ENCODE measurements at regions not wholly inside any gene's neighbourhood (a gene's known extent, or its start where the extent isn't known, plus 50 kb on each side); places are given as distances from the start of the nearest gene placed in this dataset.

DNA sequence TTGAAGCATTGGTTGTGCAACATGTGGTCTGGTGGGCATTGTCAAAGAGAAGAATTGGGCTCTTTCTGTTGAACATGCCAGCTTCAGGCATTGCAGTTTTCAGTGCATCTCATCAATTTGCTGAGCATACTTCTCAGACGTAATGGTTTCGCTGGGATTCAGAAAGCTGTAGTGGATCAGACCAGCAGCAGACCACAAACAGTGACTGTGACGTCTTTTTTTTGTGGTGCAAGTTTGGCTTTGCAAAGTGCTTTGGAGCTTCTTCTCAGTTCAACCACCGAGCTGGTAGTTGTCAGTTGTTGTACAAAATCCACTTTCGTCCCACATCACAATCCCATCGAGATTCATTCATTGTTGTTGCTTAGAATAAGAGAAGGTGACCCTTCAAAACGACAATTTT is 84.5 kb downstream of the NPAP1 start:
- peaks cover 5% of the 10 kb centered on the region for H3K9me3 Mint-ChIP-seq (ENCODE audit: insufficient read depth)
- POLR2A ChIA-PET = no interaction called here

DNA sequence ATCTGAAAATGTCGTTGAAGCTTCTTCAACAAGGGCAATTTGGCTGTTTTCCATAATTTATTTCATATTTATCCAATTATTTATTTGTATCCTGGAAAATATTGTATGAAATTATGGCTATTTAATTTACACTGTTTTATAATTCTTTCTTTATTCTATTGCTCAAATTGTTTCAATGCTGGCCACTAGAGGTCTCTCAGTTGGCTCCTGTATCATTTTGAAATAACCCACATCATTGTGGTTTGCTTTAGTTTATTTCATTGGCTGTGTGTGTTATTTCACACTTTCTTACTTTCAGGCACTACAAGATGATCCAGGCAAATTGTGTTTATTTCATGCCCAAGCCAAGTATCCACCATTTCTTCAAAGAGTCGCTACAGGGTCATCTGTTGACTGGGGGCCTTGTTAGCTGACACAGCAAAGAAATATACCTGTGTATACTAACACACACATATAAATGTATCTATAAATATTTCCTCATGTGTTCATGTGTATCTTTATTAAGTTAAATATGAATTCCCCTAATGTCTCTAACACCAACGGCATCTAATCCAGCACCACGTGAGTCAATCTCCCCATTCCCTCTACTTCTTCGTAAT is 86.2 kb downstream of the NPAP1 start:
- POLR2A ChIA-PET = no interaction called here
- Histone ChIP-seq H3K27me3 (replicated peaks in 1 of 4; ENCODE audit: control extremely low read depth in 1 of 4, control insufficient read depth in 3 of 4, insufficient read depth in 4 of 4, low read length in 3 of 4) (no peaks in the 10 kb centered on the region), H2AFZ (ENCODE audit: insufficient read depth, low read depth, low read length, poor library complexity, severe bottlenecking) (no peak overlapping the region), H3K9ac (ENCODE audit: low read length) (no peak overlapping the region), H3K36me3 (replicated peaks in 1 of 2; ENCODE audit: control extremely low read depth in 1 of 2, control insufficient read depth in 1 of 2, extremely low read depth in 1 of 2, insufficient read depth in 2 of 2, low read length in 1 of 2) (no peaks in the 10 kb centered on the region), H3K27ac (ENCODE audit: low read length in 2 of 2) (no peak overlapping the region), H3K9me3 (ENCODE audit: control extremely low read depth in 1 of 3, control insufficient read depth in 2 of 3, insufficient read depth in 1 of 3, low read length in 2 of 3) (peaks cover 0 to 6% (median 2%) of the 10 kb centered on the region in 3 donors), H3K4me2 (replicated peaks; ENCODE audit: low read depth, low read length, poor library complexity, severe bottlenecking) (no peak overlapping the region), H3K4me3 (ENCODE audit: control extremely low read depth in 1 of 5, extremely low read depth in 1 of 5, insufficient read depth in 1 of 5, low read depth in 2 of 5, low read length in 4 of 5) (no peak overlapping the region), H4K20me1 (ENCODE audit: control insufficient read depth, insufficient read depth, low read length, poor library complexity, severe bottlenecking) (no peaks in the 10 kb centered on the region), H3K4me1 (ENCODE audit: control insufficient read depth in 2 of 2, insufficient read depth in 2 of 2, low read length in 2 of 2) (no peaks in the 10 kb centered on the region), H3K79me2 (ENCODE audit: control insufficient read depth, insufficient read depth, low read length) (no peaks in the 10 kb centered on the region)
- H3K9me3 Mint-ChIP-seq (ENCODE audit: insufficient read depth) = peaks cover 3% of the 10 kb centered on the region
- intact Hi-C loops (cut with micrococcal nuclease) = no loop called here
- DNase-seq (no peak), ATAC-seq (ENCODE audit: low read depth) (no peak)
- H3K4me3 Mint-ChIP-seq = no peak overlapping the region
- no peak overlapping the region for H3K27ac Mint-ChIP-seq
- CTCF ChIA-PET = interaction anchor here (2.0 kb wide), 1 partner anchor 739 kb away, joined by 5 read pairs; no protein-coding TSS in a partner anchor
- no peaks in the 10 kb centered on the region for H3K27me3 Mint-ChIP-seq
- H3K4me1 Mint-ChIP-seq = no peaks in the 10 kb centered on the region
- WGBS (ENCODE audit: insufficient coverage) = no CpG with 5 or more reads among the region's 5 CpGs
- TF ChIP-seq, protein P1, sequence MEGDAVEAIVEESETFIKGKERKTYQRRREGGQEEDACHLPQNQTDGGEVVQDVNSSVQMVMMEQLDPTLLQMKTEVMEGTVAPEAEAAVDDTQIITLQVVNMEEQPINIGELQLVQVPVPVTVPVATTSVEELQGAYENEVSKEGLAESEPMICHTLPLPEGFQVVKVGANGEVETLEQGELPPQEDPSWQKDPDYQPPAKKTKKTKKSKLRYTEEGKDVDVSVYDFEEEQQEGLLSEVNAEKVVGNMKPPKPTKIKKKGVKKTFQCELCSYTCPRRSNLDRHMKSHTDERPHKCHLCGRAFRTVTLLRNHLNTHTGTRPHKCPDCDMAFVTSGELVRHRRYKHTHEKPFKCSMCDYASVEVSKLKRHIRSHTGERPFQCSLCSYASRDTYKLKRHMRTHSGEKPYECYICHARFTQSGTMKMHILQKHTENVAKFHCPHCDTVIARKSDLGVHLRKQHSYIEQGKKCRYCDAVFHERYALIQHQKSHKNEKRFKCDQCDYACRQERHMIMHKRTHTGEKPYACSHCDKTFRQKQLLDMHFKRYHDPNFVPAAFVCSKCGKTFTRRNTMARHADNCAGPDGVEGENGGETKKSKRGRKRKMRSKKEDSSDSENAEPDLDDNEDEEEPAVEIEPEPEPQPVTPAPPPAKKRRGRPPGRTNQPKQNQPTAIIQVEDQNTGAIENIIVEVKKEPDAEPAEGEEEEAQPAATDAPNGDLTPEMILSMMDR (IDR thresholded peaks at IDR 0.05) = no peak
- no peak for TF ChIP-seq EZH2 (IDR thresholded peaks at IDR 0.05; ENCODE audit: borderline replicate concordance, insufficient read depth, low read depth, low read length, poor library complexity, severe bottlenecking)

More for the DNA sequence above, 84.5 kb downstream of the NPAP1 start:
- Histone ChIP-seq H3K27me3 (replicated peaks in 1 of 4; ENCODE audit: control extremely low read depth in 1 of 4, control insufficient read depth in 3 of 4, insufficient read depth in 4 of 4, low read length in 3 of 4) (no peaks in the 10 kb centered on the region), H3K4me3 (ENCODE audit: control extremely low read depth in 1 of 5, extremely low read depth in 1 of 5, insufficient read depth in 1 of 5, low read depth in 2 of 5, low read length in 4 of 5) (no peak overlapping the region), H3K9ac (ENCODE audit: low read length) (no peak overlapping the region), H3K9me3 (ENCODE audit: control extremely low read depth in 1 of 3, control insufficient read depth in 2 of 3, insufficient read depth in 1 of 3, low read length in 2 of 3) (peaks cover 0 to 6% (median 0%) of the 10 kb centered on the region in 3 donors), H3K79me2 (ENCODE audit: control insufficient read depth, insufficient read depth, low read length) (no peaks in the 10 kb centered on the region), H3K4me2 (replicated peaks; ENCODE audit: low read depth, low read length, poor library complexity, severe bottlenecking) (no peak overlapping the region), H2AFZ (ENCODE audit: insufficient read depth, low read depth, low read length, poor library complexity, severe bottlenecking) (no peak overlapping the region), H3K4me1 (ENCODE audit: control insufficient read depth in 2 of 2, insufficient read depth in 2 of 2, low read length in 2 of 2) (no peaks in the 10 kb centered on the region), H3K27ac (ENCODE audit: low read length in 2 of 2) (no peak overlapping the region), H3K36me3 (replicated peaks in 1 of 2; ENCODE audit: control extremely low read depth in 1 of 2, control insufficient read depth in 1 of 2, extremely low read depth in 1 of 2, insufficient read depth in 2 of 2, low read length in 1 of 2) (no peaks in the 10 kb centered on the region), H4K20me1 (ENCODE audit: control insufficient read depth, insufficient read depth, low read length, poor library complexity, severe bottlenecking) (no peaks in the 10 kb centered on the region)
- WGBS (ENCODE audit: insufficient coverage) = 92% methylated on average over 3 of the region's 7 CpGs
- Mint-ChIP-seq H3K27me3 (no peaks in the 10 kb centered on the region), H3K4me1 (no peaks in the 10 kb centered on the region), H3K4me3 (no peak overlapping the region), H3K27ac (no peak overlapping the region)
- DNase-seq = no peak
- no peak for ATAC-seq (ENCODE audit: low read depth)
- CTCF ChIA-PET = interaction anchor here (2.0 kb wide), 1 partner anchor 741 kb away, joined by 5 read pairs; no protein-coding TSS in a partner anchor
- TF ChIP-seq EZH2 (IDR thresholded peaks at IDR 0.05; ENCODE audit: borderline replicate concordance, insufficient read depth, low read depth, low read length, poor library complexity, severe bottlenecking) = no peak
- TF ChIP-seq, protein P1 (IDR thresholded peaks at IDR 0.05) = no peak
- intact Hi-C loops (cut with micrococcal nuclease) = no loop called here
